Right lobe of liver (tissue), 4 donors: ENCODE measurements at regions not wholly inside any gene's neighbourhood (a gene's known extent, or its start where the extent isn't known, plus 50 kb on each side); places are given as distances from the start of the nearest gene placed in this dataset.

Experiments used
- POLR2A ChIP-seq: fragments of 450-650 bp; IDR thresholded peaks from one replicate; pipeline ENCODE4 v1.6.1; 2017; ENCODE audit warnings: antibody characterized with exemption, mild to moderate bottlenecking
- TF ChIP-seq, protein P1 (sequence below), 4 donors: fragments of 200-600 bp in 3 of 4; fragments of 450-650 bp in 1 of 4; IDR thresholded peaks; one replicate each; pipeline versions ENCODE4 v1.5.1 to v1.8.0; 2016 to 2022; ENCODE audit warnings: antibody characterized with exemption in 4 of 4, mild to moderate bottlenecking in 2 of 4
- donor health status: DM: no; HTN: no; CAD: no.
- donor health status: DM: no; HTN: no; CAD: no.
- donor health status: DM: no; HTN: yes; CAD: no.

DNA sequence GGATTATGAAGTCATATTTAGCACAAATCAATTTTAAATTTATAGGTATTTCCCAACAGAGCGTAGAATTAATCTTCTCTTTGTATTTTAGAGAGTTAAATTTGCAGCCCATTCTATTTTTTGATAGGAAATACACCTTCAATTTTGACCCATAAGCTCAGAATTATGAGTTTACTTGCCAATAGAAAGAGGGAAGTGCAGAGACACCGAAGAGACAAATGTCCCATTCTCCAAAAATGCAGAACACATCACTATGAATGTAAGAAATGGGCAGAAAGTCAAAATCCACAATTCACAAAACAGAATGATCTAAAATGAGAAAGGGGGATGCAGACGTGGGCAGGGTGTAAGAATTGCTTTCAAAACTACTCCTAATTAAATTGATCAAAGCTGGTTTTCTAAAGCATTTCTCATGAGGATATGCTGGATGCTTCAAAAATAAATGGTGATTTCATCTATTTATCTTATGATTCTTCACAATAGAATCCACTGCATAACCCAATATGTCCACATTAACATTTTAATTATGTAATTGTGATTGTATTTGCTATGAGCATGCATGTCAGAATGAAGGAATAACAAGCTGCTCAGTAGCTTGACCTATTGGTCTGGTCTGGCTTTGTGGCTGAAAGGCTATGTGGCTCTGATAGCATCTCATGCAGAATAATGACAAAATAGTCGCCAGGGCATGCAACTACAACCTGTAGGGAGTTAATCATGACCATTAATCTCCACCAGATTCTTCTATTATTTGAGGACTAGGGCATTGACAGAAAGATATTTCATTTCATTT lies 550.1 kb upstream of the CDH18 start:
- TF ChIP-seq, protein P1, sequence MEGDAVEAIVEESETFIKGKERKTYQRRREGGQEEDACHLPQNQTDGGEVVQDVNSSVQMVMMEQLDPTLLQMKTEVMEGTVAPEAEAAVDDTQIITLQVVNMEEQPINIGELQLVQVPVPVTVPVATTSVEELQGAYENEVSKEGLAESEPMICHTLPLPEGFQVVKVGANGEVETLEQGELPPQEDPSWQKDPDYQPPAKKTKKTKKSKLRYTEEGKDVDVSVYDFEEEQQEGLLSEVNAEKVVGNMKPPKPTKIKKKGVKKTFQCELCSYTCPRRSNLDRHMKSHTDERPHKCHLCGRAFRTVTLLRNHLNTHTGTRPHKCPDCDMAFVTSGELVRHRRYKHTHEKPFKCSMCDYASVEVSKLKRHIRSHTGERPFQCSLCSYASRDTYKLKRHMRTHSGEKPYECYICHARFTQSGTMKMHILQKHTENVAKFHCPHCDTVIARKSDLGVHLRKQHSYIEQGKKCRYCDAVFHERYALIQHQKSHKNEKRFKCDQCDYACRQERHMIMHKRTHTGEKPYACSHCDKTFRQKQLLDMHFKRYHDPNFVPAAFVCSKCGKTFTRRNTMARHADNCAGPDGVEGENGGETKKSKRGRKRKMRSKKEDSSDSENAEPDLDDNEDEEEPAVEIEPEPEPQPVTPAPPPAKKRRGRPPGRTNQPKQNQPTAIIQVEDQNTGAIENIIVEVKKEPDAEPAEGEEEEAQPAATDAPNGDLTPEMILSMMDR (IDR thresholded peaks at IDR 0.05) = no peak
- TF ChIP-seq POLR2A = no peak
